Neural cell (in vitro differentiated cells): ENCODE measurements at regions not wholly inside any gene's neighbourhood (a gene's known extent, or its start where the extent isn't known, plus 50 kb on each side); places are given as distances from the start of the nearest gene placed in this dataset.

Experiments
- H2AFZ ChIP-seq: fragments of 200-600, 300-800 bp; sonication (generic), shearing (Covaris generic); 2 replicates; pipeline ENCODE4 v1.6.0; 2014; ENCODE audit warnings: low read depth, mild to moderate bottlenecking, antibody characterized with exemption, low read length, moderate library complexity
- H3F3A ChIP-seq: fragments of 200-600 bp; shearing (Covaris generic); 2 replicates; pipeline ENCODE4 v1.6.1; 2016; ENCODE audit warnings: mild to moderate bottlenecking, moderate library complexity, mixed read lengths, antibody characterized with exemption, low read length; ENCODE audit not compliant: insufficient read depth, poor library complexity, severe bottlenecking
- H3K27ac ChIP-seq: fragments of 200-600, 300-800 bp; sonication (generic), shearing (Covaris generic); 2 replicates; pipeline ENCODE4 v1.5.1; 2014; ENCODE audit warnings: mild to moderate bottlenecking, low read length, moderate library complexity
- H3K27me3 ChIP-seq: fragments of 300-800, 200-600 bp; sonication (generic), shearing (Covaris generic); 2 replicates; pipeline ENCODE4 v1.6.0; 2014; ENCODE audit warnings: mild to moderate bottlenecking, low read depth, low read length, moderate library complexity; ENCODE audit not compliant: insufficient read depth
- H3K36me3 ChIP-seq: fragments of 300-800, 200-600 bp; sonication (generic), shearing (Covaris generic); 2 replicates; pipeline ENCODE4 v1.5.1; 2014; ENCODE audit warnings: mild to moderate bottlenecking, antibody characterized with exemption, low read length, moderate library complexity; ENCODE audit not compliant: insufficient read depth
- H3K4me2 ChIP-seq: fragments of 300-800, 200-600 bp; sonication (generic), shearing (Covaris generic); 2 replicates; pipeline ENCODE4 v1.6.0; 2014; ENCODE audit warnings: mild to moderate bottlenecking, low read length
- H3K4me3 ChIP-seq: fragments of 300-800, 200-600 bp; sonication (generic), shearing (Covaris generic); 2 replicates; pipeline ENCODE4 v1.5.1; 2014; ENCODE audit warnings: mild to moderate bottlenecking, low read length, moderate library complexity
- H3K79me2 ChIP-seq: fragments of 200-600 bp; shearing (Covaris generic); replicated peaks from 2 replicates; pipeline ENCODE4 v1.6.0; 2014; ENCODE audit warnings: mild to moderate bottlenecking, low read length, moderate library complexity; ENCODE audit not compliant: insufficient read depth
- H3K9ac ChIP-seq: fragments of 300-800, 200-600 bp; sonication (generic), shearing (Covaris generic); 2 replicates; pipeline ENCODE4 v1.6.1; 2016; ENCODE audit warnings: mild to moderate bottlenecking, low read length, mixed read lengths
- H3K9me2 ChIP-seq: fragments of 200-600 bp; shearing (Covaris generic); 2 replicates; pipeline ENCODE4 v1.6.1; 2016; ENCODE audit warnings: mild to moderate bottlenecking, low read length, mixed read lengths; ENCODE audit not compliant: insufficient read depth
- H3K9me3 ChIP-seq: fragments of 200-600, 300-800 bp; sonication (generic), shearing (Covaris generic); 2 replicates; pipeline ENCODE4 v1.6.1; 2016; ENCODE audit warnings: mild to moderate bottlenecking, mixed run types, low read length, moderate library complexity, mixed read lengths
- H4K20me1 ChIP-seq: fragments of 200-600 bp; shearing (Covaris generic); 2 replicates; pipeline ENCODE4 v1.6.1; 2016; ENCODE audit warnings: mild to moderate bottlenecking, mixed run types; ENCODE audit not compliant: insufficient read depth
- CTCF ChIP-seq: fragments of 450-650 bp; IDR thresholded peaks from 2 replicates; pipeline ENCODE4 v1.5.1; 2014; ENCODE audit warnings: antibody characterized with exemption, mild to moderate bottlenecking, moderate library complexity; ENCODE audit not compliant: poor library complexity, severe bottlenecking
- EP300 ChIP-seq: fragments of 450-650 bp; conservative IDR thresholded peaks from 2 replicates; pipeline ENCODE4 v1.6.1; 2014; ENCODE audit warnings: antibody characterized with exemption, mild to moderate bottlenecking, moderate library complexity; ENCODE audit not compliant: poor library complexity, severe bottlenecking
- EZH2 ChIP-seq: fragments of 200-600, 300-800 bp; shearing (Covaris generic), sonication (generic); IDR thresholded peaks from 2 replicates; pipeline ENCODE4 v1.6.1; 2014; ENCODE audit warnings: antibody characterized with exemption, low read length, borderline replicate concordance, mild to moderate bottlenecking; ENCODE audit not compliant: insufficient read depth, poor library complexity, severe bottlenecking
- MXI1 ChIP-seq: fragments of 450-650 bp; conservative IDR thresholded peaks from 2 replicates; pipeline ENCODE4 v1.6.1; 2014; ENCODE audit warnings: antibody characterized with exemption, mild to moderate bottlenecking; ENCODE audit not compliant: poor library complexity, severe bottlenecking
- POLR2AphosphoS5 ChIP-seq: IDR thresholded peaks from 2 replicates; pipeline ENCODE4 v1.6.1; 2012
- RAD21 ChIP-seq: fragments of 450-650 bp; conservative IDR thresholded peaks from 2 replicates; pipeline ENCODE4 v1.6.1; 2014; ENCODE audit warnings: antibody characterized with exemption, mild to moderate bottlenecking, moderate library complexity
- REST ChIP-seq: IDR thresholded peaks from 2 replicates; pipeline ENCODE4 v1.6.1; 2012; ENCODE audit warnings: borderline replicate concordance
- SMC3 ChIP-seq: fragments of 450-650 bp; conservative IDR thresholded peaks from 2 replicates; pipeline ENCODE4 v1.6.1; 2014; ENCODE audit warnings: antibody characterized with exemption, mild to moderate bottlenecking, moderate library complexity; ENCODE audit not compliant: poor library complexity
- TAF1 ChIP-seq: IDR thresholded peaks from 2 replicates; pipeline ENCODE4 v1.6.1; 2012; ENCODE audit warnings: low read depth

GRCh38 chrX:8005678-8006347 is 78.6 kb upstream of the PNPLA4 start:
- no peaks in the 10 kb centered on the region for H3K9me3 ChIP-seq
- H3K27me3 ChIP-seq: no peaks in the 10 kb centered on the region
- no peaks in the 10 kb centered on the region for H3K9me2 ChIP-seq
- no peak for TF ChIP-seq CTCF
- TF ChIP-seq EP300: no peak
- no peak for TF ChIP-seq RAD21
- no peak for TF ChIP-seq TAF1
- no peak for TF ChIP-seq EZH2
- TF ChIP-seq REST: no peak
- no peaks in the 10 kb centered on the region for H4K20me1 ChIP-seq
- H3K79me2 ChIP-seq: no peaks in the 10 kb centered on the region
- H3K27ac ChIP-seq: no peak overlapping the region
- H3K4me2 ChIP-seq: no peak overlapping the region
- no peak overlapping the region for H3K4me3 ChIP-seq
- no peaks in the 10 kb centered on the region for H3K36me3 ChIP-seq
- H2AFZ ChIP-seq: no peak overlapping the region
- no peak overlapping the region for H3K9ac ChIP-seq
- no peaks in the 10 kb centered on the region for H3F3A ChIP-seq

- H3K9me2 ChIP-seq: no peaks in the 10 kb centered on the region
Observed at GRCh38 chrX:8003147-8003883, 76.1 kb upstream of the PNPLA4 start.

More at GRCh38 chrX:8003147-8003883, 76.1 kb upstream of the PNPLA4 start:
- Histone ChIP-seq H2AFZ (no peak overlapping the region), H3K9ac (no peak overlapping the region), H3K79me2 (no peaks in the 10 kb centered on the region), H3K4me3 (no peak overlapping the region), H3K27ac (no peak overlapping the region), H3K36me3 (no peaks in the 10 kb centered on the region), H3F3A (no peaks in the 10 kb centered on the region), H3K4me2 (no peak overlapping the region), H4K20me1 (no peaks in the 10 kb centered on the region), H3K9me3 (no peaks in the 10 kb centered on the region), H3K27me3 (no peaks in the 10 kb centered on the region)
- TF ChIP-seq EZH2 (no peak), SMC3 (no peak), REST (no peak), RAD21 (no peak), POLR2AphosphoS5 (no peak), TAF1 (no peak), MXI1 (no peak), CTCF (no peak)
